ENCODE measurements at regions not wholly inside any gene's neighbourhood (a gene's known extent, or its start where the extent isn't known, plus 50 kb on each side); places are given as distances from the start of the nearest gene placed in this dataset.

GRCh38 chrX:78514852-78515251 lies 144.3 kb downstream of the RTL3 start:
- H3K27ac ChIP-seq (ENCODE audit: low read depth in 1 of 2, low read length in 2 of 2): no peak overlapping the region
- no peak for ATAC-seq (ENCODE audit: low FRiP score)

GRCh38 chrX:78513971-78514738 lies 145.0 kb downstream of the RTL3 start:
- H3K27me3 ChIP-seq (ENCODE audit: control insufficient read depth in 1 of 2, insufficient read depth in 2 of 2, low read length in 1 of 2): no peaks in the 10 kb centered on the region
- WGBS, 2 donors: 12 to 28% methylated on average over 5 of the region's 5 CpGs
- peak overlapping the region in 1 of 2 donors; percentile 28 for H3K27ac ChIP-seq (ENCODE audit: low read depth in 1 of 2, low read length in 2 of 2)
- no peak overlapping the region for H3K4me3 ChIP-seq (ENCODE audit: low read length in 2 of 2)
- ATAC-seq (ENCODE audit: low FRiP score) (no peak), DNase-seq (no peak)
- H3K9me3 ChIP-seq (ENCODE audit: control insufficient read depth, low read length): no peaks in the 10 kb centered on the region
- intact Hi-C loops (cut with DNase I): no loop called here
- no peaks in the 10 kb centered on the region for H3K36me3 ChIP-seq (ENCODE audit: control insufficient read depth in 1 of 2, insufficient read depth in 2 of 2, low read length in 1 of 2)
- no peaks in the 10 kb centered on the region for H3K4me1 ChIP-seq (ENCODE audit: control insufficient read depth in 1 of 2, insufficient read depth in 2 of 2, low read length in 2 of 2)

More at GRCh38 chrX:78514852-78515251, 144.3 kb downstream of the RTL3 start:
- Histone ChIP-seq H3K27me3 (ENCODE audit: control insufficient read depth in 1 of 2, insufficient read depth in 2 of 2, low read length in 1 of 2) (no peaks in the 10 kb centered on the region), H3K9me3 (ENCODE audit: control insufficient read depth, low read length) (no peaks in the 10 kb centered on the region), H3K4me3 (ENCODE audit: low read length in 2 of 2) (no peak overlapping the region), H3K36me3 (ENCODE audit: control insufficient read depth in 1 of 2, insufficient read depth in 2 of 2, low read length in 1 of 2) (no peaks in the 10 kb centered on the region), H3K4me1 (ENCODE audit: control insufficient read depth in 1 of 2, insufficient read depth in 2 of 2, low read length in 2 of 2) (no peaks in the 10 kb centered on the region)
- intact Hi-C loops (cut with DNase I): no loop called here
- no peak for DNase-seq

DNA sequence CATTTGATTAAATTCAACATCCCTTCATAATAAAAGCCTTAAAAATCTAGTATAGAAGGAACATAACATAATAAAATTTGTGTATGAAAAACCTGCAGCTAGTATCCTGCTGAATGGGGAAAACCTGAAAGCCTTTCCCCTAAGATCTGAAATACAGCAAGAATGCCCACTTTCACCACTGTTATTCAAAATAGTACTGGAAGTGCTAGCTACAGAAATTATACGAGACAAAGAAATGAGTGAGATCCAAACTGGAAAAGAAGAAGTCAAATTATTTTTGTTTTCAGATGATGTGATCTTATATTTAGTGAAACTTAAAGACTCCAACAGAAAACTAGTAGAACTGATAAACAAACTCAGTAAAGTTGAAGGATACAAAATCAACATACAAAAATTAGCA lies 152.9 kb downstream of the RTL3 start:
- DNase-seq (no peak), ATAC-seq (ENCODE audit: low FRiP score) (no peak)
- H3K27ac ChIP-seq (ENCODE audit: low read depth in 1 of 2, low read length in 2 of 2): no peak overlapping the region
- no peaks in the 10 kb centered on the region for H3K27me3 ChIP-seq (ENCODE audit: control insufficient read depth in 1 of 2, insufficient read depth in 2 of 2, low read length in 1 of 2)
- no peaks in the 10 kb centered on the region for H3K36me3 ChIP-seq (ENCODE audit: control insufficient read depth in 1 of 2, insufficient read depth in 2 of 2, low read length in 1 of 2)
- WGBS, 2 donors: 67 to 75% methylated on average over 1 of the region's 1 CpG
- no peaks in the 10 kb centered on the region for H3K9me3 ChIP-seq (ENCODE audit: control insufficient read depth, low read length)
- H3K4me3 ChIP-seq (ENCODE audit: low read length in 2 of 2): no peak overlapping the region
- intact Hi-C loops (cut with DNase I): no loop called here
- no peaks in the 10 kb centered on the region for H3K4me1 ChIP-seq (ENCODE audit: control insufficient read depth in 1 of 2, insufficient read depth in 2 of 2, low read length in 2 of 2)

- Histone ChIP-seq H3K27me3 (ENCODE audit: control insufficient read depth in 1 of 2, insufficient read depth in 2 of 2, low read length in 1 of 2) (no peaks in the 10 kb centered on the region), H3K36me3 (ENCODE audit: control insufficient read depth in 1 of 2, insufficient read depth in 2 of 2, low read length in 1 of 2) (no peaks in the 10 kb centered on the region), H3K4me3 (ENCODE audit: low read length in 2 of 2) (no peak overlapping the region), H3K4me1 (ENCODE audit: control insufficient read depth in 1 of 2, insufficient read depth in 2 of 2, low read length in 2 of 2) (no peaks in the 10 kb centered on the region), H3K27ac (ENCODE audit: low read depth in 1 of 2, low read length in 2 of 2) (no peak overlapping the region), H3K9me3 (ENCODE audit: control insufficient read depth, low read length) (no peaks in the 10 kb centered on the region)
- no peak for DNase-seq
- 80 to 88% methylated on average over 2 of the region's 2 CpGs for WGBS, 2 donors
- intact Hi-C loops (cut with DNase I): no loop called here
- no peak for ATAC-seq (ENCODE audit: low FRiP score)
Measured at GRCh38 chrX:78496483-78496882, 162.6 kb downstream of the RTL3 start.

DNA sequence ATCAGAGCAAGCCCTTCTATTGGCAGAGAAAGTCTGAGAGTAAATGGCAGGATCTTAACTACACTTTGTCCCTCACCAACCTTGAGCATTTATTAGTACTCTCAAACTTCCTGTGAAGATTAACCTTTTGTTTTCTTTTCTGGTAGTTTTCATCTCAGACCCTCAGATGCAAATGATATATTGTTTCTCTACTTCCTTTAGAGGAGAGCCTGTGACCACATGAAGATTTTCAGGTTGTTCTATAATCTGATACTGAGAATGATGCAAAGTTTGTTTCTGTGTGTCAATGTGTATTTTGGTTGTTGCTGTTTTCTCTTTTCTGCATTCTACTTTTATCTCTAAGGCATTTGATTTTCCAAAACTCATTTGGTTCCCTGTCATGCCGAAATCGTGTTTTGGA lies 165.8 kb upstream of the CYSLTR1 start:
- Histone ChIP-seq H3K4me3 (ENCODE audit: low read length in 2 of 2) (no peak overlapping the region), H3K36me3 (ENCODE audit: control insufficient read depth in 1 of 2, insufficient read depth in 2 of 2, low read length in 1 of 2) (no peaks in the 10 kb centered on the region), H3K9me3 (ENCODE audit: control insufficient read depth, low read length) (no peaks in the 10 kb centered on the region), H3K4me1 (ENCODE audit: control insufficient read depth in 1 of 2, insufficient read depth in 2 of 2, low read length in 2 of 2) (no peaks in the 10 kb centered on the region), H3K27ac (ENCODE audit: low read depth in 1 of 2, low read length in 2 of 2) (no peak overlapping the region), H3K27me3 (ENCODE audit: control insufficient read depth in 1 of 2, insufficient read depth in 2 of 2, low read length in 1 of 2) (no peaks in the 10 kb centered on the region)
- intact Hi-C loops (cut with DNase I): no loop called here
- no peak for DNase-seq
- 53 to 79% methylated on average over 2 of the region's 2 CpGs for WGBS, 2 donors
- ATAC-seq (ENCODE audit: low FRiP score): no peak

DNA sequence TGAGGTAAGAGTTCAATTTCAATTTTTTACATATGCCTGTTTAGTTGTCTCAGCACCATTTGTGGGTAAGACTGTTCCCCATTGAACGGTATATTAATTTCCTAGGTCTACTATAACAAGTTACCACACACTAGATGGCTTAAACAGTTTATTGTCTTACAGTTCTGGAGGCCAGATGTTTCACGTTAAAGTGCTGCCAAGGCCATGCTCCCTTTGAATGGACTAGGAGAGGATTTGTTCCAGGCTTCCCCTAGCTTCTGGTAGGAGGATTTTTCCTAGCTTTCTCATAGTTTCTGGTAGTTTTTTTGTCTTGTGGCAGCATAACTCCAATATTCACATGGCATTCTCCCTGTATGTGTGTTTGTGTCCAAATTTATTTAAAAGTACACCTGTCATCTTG lies 149.3 kb upstream of the CYSLTR1 start:
- WGBS, 2 donors: 8 to 9% methylated on average over 2 of the region's 2 CpGs

DNA sequence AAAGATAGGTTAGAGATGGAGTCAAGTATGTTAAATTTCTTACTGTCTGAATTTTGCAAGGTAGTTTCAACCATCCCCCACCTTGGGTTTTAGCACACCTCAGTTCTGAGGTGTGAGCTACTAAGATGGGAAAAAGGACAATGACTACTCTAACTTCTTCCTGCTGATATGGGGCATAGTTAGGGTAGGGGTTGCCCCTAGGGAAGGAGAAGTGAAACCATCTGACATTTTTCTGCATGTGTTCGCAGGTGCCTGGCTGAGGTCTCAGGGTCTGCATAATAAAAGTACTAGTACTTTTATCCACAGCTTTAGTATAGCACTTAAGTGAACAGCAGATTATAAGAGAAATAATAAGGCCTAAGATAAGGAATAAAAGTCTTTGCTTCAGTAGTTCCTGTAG lies 129.5 kb upstream of the CYSLTR1 start:
- ATAC-seq (ENCODE audit: low FRiP score): no peak
- H3K4me1 ChIP-seq (ENCODE audit: control insufficient read depth in 1 of 2, insufficient read depth in 2 of 2, low read length in 2 of 2): no peaks in the 10 kb centered on the region
- no peak overlapping the region for H3K27ac ChIP-seq (ENCODE audit: low read depth in 1 of 2, low read length in 2 of 2)
- no peak overlapping the region for H3K4me3 ChIP-seq (ENCODE audit: low read length in 2 of 2)
- intact Hi-C loops (cut with DNase I): no loop called here
- H3K36me3 ChIP-seq (ENCODE audit: control insufficient read depth in 1 of 2, insufficient read depth in 2 of 2, low read length in 1 of 2): no peaks in the 10 kb centered on the region
- no peaks in the 10 kb centered on the region for H3K9me3 ChIP-seq (ENCODE audit: control insufficient read depth, low read length)
- no peaks in the 10 kb centered on the region for H3K27me3 ChIP-seq (ENCODE audit: control insufficient read depth in 1 of 2, insufficient read depth in 2 of 2, low read length in 1 of 2)
- no peak for DNase-seq
- WGBS, 2 donors: 77 to 96% methylated on average over 1 of the region's 1 CpG

More for the DNA sequence above, 149.3 kb upstream of the CYSLTR1 start:
- no peak for ATAC-seq (ENCODE audit: low FRiP score)
- Histone ChIP-seq H3K4me3 (ENCODE audit: low read length in 2 of 2) (no peak overlapping the region), H3K36me3 (ENCODE audit: control insufficient read depth in 1 of 2, insufficient read depth in 2 of 2, low read length in 1 of 2) (no peaks in the 10 kb centered on the region), H3K27ac (ENCODE audit: low read depth in 1 of 2, low read length in 2 of 2) (no peak overlapping the region), H3K27me3 (ENCODE audit: control insufficient read depth in 1 of 2, insufficient read depth in 2 of 2, low read length in 1 of 2) (no peaks in the 10 kb centered on the region), H3K4me1 (ENCODE audit: control insufficient read depth in 1 of 2, insufficient read depth in 2 of 2, low read length in 2 of 2) (no peaks in the 10 kb centered on the region), H3K9me3 (ENCODE audit: control insufficient read depth, low read length) (no peaks in the 10 kb centered on the region)
- no peak for DNase-seq
- intact Hi-C loops (cut with DNase I): no loop called here

GRCh38 chrX:78455901-78456300 lies 128.5 kb upstream of the CYSLTR1 start:
- ATAC-seq (ENCODE audit: low FRiP score) (no peak), DNase-seq (no peak)
- 60 to 64% methylated on average over 4 of the region's 4 CpGs for WGBS, 2 donors
- Histone ChIP-seq H3K27ac (ENCODE audit: low read depth in 1 of 2, low read length in 2 of 2) (no peak overlapping the region), H3K4me3 (ENCODE audit: low read length in 2 of 2) (no peak overlapping the region), H3K4me1 (ENCODE audit: control insufficient read depth in 1 of 2, insufficient read depth in 2 of 2, low read length in 2 of 2) (no peaks in the 10 kb centered on the region), H3K36me3 (ENCODE audit: control insufficient read depth in 1 of 2, insufficient read depth in 2 of 2, low read length in 1 of 2) (no peaks in the 10 kb centered on the region), H3K27me3 (ENCODE audit: control insufficient read depth in 1 of 2, insufficient read depth in 2 of 2, low read length in 1 of 2) (no peaks in the 10 kb centered on the region), H3K9me3 (ENCODE audit: control insufficient read depth, low read length) (no peaks in the 10 kb centered on the region)
- intact Hi-C loops (cut with DNase I): no loop called here

- intact Hi-C loops (cut with DNase I): no loop called here
- Histone ChIP-seq H3K4me1 (ENCODE audit: control insufficient read depth in 1 of 2, insufficient read depth in 2 of 2, low read length in 2 of 2) (no peaks in the 10 kb centered on the region), H3K27ac (ENCODE audit: low read depth in 1 of 2, low read length in 2 of 2) (no peak overlapping the region), H3K36me3 (ENCODE audit: control insufficient read depth in 1 of 2, insufficient read depth in 2 of 2, low read length in 1 of 2) (no peaks in the 10 kb centered on the region), H3K9me3 (ENCODE audit: control insufficient read depth, low read length) (no peaks in the 10 kb centered on the region), H3K4me3 (ENCODE audit: low read length in 2 of 2) (no peak overlapping the region), H3K27me3 (ENCODE audit: control insufficient read depth in 1 of 2, insufficient read depth in 2 of 2, low read length in 1 of 2) (no peaks in the 10 kb centered on the region)
- ATAC-seq (ENCODE audit: low FRiP score): no peak
- no peak for DNase-seq
Measured at GRCh38 chrX:78452356-78452755, 124.9 kb upstream of the CYSLTR1 start.
